Pancreas (tissue), 10 donors: ENCODE measurements at regions not wholly inside any gene's neighbourhood (a gene's known extent, or its start where the extent isn't known, plus 50 kb on each side); places are given as distances from the start of the nearest gene placed in this dataset.

ENCODE experiments used
- ATAC-seq, 4 donors: fragments of 200-7000 bp; cut with Tn5 transposase; one replicate each; pipeline versions ENCODE4 v1.8.0 to v1.9.1; 2020; ENCODE audit warnings: mild to moderate bottlenecking in 4 of 4, moderate library complexity in 4 of 4
- DNase-seq, 6 donors: peaks; one replicate each; pipeline ENCODE4 v3.0.0-alpha.2; 2020
- FAIRE-seq: peaks from 2 replicates; lab custom pipeline; 2012; peaks lifted over from hg19 to GRCh38; lab: Jason Lieb, UNC
- H3K27ac ChIP-seq, 4 donors: fragments of 200-600 bp; sonication (generic); 1 replicate in 3 of 4; 2 replicates in 1 of 4; pipeline versions ENCODE4 v1.5.0 to v1.8.0; 2020
- H3K27me3 ChIP-seq, 4 donors: fragments of 200-600 bp; one replicate each; pipeline ENCODE4 v1.8.0; 2021
- H3K36me3 ChIP-seq, 3 donors: fragments of 200-600 bp; sonication (generic) in 1 of 3; one replicate each; pipeline versions ENCODE4 v1.5.0 to v1.8.0; 2020 to 2021
- H3K4me1 ChIP-seq, 3 donors: fragments of 200-600 bp; one replicate each; pipeline ENCODE4 v1.8.0; 2021
- H3K4me3 ChIP-seq, 4 donors: fragments of 200-600 bp; sonication (generic) in 2 of 4; one replicate each; pipeline versions ENCODE4 v1.5.0 to v1.8.0; 2020 to 2021
- H3K9me3 ChIP-seq, 4 donors: fragments of 200-600 bp; one replicate each; pipeline ENCODE4 v1.8.0; 2021
- WGBS, 2 donors: extraction: QIAGEN DNeasy Blood & Tissue Kit; methylation state at CpG; one replicate each; pipeline ENCODE4 v1.1.7; 2013; 5-methylcytosine and 5-hydroxymethylcytosine counted together
- intact Hi-C, 3 donors: fragments of 100-400 bp; cut with DNase I; formaldehyde crosslinking; loops; one replicate each; pipeline versions ENCODE4 v1.11.1 to v1.14.2; 2022
- TF ChIP-seq, protein P1 (sequence below), 4 donors: fragments of 200-600 bp; sonication (generic) in 3 of 4; IDR thresholded peaks; one replicate each; pipeline versions ENCODE4 v1.5.0 to v1.8.0; 2021; ENCODE audit warnings: antibody characterized with exemption in 4 of 4
- donor health status: healthy with polysubstance abuse.
- donor health status: DM: no; HTN: no; CAD: no; lungs with moderate emphysema.
- donor health status: DM: no; HTN: no; CAD: no.
- donor health status: control.
- donor health status: control.
- donor health status: Bipolar disorder and iron deficiency.
- donor health status: DM: yes; HTN: yes; CAD: no.
- donor health status: DM: no; HTN: no; CAD: no.
- donor health status: DM: no; HTN: no; CAD: no.
- donor health status: DM: yes; HTN: yes; CAD: no.

DNA sequence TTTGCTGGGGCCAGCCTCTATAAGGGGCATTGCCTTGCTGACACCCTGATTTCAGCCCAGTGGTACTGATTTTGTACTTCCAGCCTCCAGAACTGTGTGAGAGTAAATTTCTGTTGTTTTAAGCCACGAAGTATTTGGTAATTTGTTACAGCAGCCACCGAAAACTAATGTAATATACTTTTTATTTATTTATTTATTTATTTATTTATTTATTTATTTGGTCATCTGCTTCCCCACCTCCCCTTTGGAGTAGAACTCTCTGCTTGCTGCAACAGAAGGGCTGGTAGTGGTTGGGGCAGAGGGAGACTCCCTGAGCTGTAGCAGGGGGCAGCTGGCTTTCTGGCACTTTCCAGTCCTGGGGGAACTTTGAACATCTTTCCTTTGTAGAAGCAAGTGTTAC is 128.4 kb upstream of the RAG2 start:
- Histone ChIP-seq H3K9me3 (no peaks in the 10 kb centered on the region), H3K27ac (no peak overlapping the region), H3K36me3 (no peaks in the 10 kb centered on the region), H3K27me3 (no peaks in the 10 kb centered on the region), H3K4me1 (no peaks in the 10 kb centered on the region), H3K4me3 (no peak overlapping the region)
- TF ChIP-seq, protein P1, sequence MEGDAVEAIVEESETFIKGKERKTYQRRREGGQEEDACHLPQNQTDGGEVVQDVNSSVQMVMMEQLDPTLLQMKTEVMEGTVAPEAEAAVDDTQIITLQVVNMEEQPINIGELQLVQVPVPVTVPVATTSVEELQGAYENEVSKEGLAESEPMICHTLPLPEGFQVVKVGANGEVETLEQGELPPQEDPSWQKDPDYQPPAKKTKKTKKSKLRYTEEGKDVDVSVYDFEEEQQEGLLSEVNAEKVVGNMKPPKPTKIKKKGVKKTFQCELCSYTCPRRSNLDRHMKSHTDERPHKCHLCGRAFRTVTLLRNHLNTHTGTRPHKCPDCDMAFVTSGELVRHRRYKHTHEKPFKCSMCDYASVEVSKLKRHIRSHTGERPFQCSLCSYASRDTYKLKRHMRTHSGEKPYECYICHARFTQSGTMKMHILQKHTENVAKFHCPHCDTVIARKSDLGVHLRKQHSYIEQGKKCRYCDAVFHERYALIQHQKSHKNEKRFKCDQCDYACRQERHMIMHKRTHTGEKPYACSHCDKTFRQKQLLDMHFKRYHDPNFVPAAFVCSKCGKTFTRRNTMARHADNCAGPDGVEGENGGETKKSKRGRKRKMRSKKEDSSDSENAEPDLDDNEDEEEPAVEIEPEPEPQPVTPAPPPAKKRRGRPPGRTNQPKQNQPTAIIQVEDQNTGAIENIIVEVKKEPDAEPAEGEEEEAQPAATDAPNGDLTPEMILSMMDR (IDR thresholded peaks at IDR 0.05) = no peak
- no peak for ATAC-seq
- no peak for FAIRE-seq
- DNase-seq = no peak
- 69 to 76% methylated on average over 2 of the region's 2 CpGs for WGBS, 2 donors
- intact Hi-C loops = no loop called here

DNA sequence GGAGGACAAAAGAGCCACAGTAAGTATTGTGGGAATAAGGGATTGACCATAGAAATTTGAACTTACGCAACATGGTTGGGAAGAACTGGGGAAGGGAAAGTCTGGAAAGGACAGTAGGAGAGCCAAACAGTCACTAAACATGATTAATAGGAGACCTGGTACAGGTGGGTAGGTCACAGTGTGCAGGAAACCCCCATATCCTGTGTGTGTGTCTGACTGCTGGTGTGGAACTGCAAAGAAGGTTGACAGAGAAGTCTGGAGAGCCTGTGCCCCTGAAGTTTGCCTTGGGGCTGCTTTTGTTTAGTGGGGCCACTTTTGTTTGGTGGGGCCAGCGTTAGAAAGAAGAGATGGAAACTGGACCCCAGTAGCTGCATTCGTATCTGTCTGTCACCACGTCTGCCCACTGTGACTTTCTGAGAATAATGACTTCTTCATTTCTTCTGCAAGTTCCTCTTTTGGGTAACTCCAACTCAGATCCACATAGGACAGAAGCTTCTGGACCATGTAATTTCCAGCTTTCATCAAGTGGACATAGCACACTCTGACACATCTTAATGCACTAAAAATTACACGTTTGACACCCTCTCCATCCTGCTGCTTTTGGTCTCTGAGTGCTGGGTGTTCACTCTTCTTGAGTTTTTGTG is 126.8 kb upstream of the RAG2 start:
- TF ChIP-seq, protein P1 (IDR thresholded peaks at IDR 0.05) = no peak
- no peaks in the 10 kb centered on the region for H3K27me3 ChIP-seq
- intact Hi-C loops = no loop called here
- H3K27ac ChIP-seq = no peak overlapping the region
- FAIRE-seq (no peak), DNase-seq (no peak), ATAC-seq (peak in 2 of 4 donors; percentile 43 to 44)
- H3K4me1 ChIP-seq = no peaks in the 10 kb centered on the region
- WGBS, 2 donors = 57 to 68% methylated on average over 5 of the region's 5 CpGs
- no peaks in the 10 kb centered on the region for H3K36me3 ChIP-seq
- H3K4me3 ChIP-seq = no peak overlapping the region
- no peaks in the 10 kb centered on the region for H3K9me3 ChIP-seq

DNA sequence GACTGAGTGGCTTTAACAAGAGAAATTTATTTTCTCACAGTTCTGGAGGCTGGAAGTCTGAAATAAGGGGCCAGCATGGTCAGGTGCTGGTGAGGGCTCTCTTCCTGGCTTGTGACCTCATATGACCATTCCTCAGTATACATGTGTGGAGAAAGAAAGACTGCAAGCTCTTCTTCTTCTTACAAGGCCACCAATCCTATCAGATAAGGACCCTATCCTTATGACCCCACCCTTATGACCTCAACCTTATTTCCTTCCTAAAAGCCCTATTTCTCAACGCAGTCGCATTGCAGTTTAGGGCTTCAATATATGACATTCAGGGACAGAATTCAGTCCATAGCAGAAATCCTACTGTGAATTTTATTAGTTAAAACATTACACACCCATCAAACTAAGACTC is 124.4 kb upstream of the RAG2 start:
- Histone ChIP-seq H3K27ac (no peak overlapping the region), H3K4me1 (no peaks in the 10 kb centered on the region), H3K4me3 (no peak overlapping the region), H3K36me3 (no peaks in the 10 kb centered on the region), H3K9me3 (no peaks in the 10 kb centered on the region), H3K27me3 (no peaks in the 10 kb centered on the region)
- DNase-seq (no peak), ATAC-seq (no peak), FAIRE-seq (no peak)
- 85 to 97% methylated on average over 2 of the region's 2 CpGs for WGBS, 2 donors
- intact Hi-C loops = no loop called here
- TF ChIP-seq, protein P1 (IDR thresholded peaks at IDR 0.05) = no peak

DNA sequence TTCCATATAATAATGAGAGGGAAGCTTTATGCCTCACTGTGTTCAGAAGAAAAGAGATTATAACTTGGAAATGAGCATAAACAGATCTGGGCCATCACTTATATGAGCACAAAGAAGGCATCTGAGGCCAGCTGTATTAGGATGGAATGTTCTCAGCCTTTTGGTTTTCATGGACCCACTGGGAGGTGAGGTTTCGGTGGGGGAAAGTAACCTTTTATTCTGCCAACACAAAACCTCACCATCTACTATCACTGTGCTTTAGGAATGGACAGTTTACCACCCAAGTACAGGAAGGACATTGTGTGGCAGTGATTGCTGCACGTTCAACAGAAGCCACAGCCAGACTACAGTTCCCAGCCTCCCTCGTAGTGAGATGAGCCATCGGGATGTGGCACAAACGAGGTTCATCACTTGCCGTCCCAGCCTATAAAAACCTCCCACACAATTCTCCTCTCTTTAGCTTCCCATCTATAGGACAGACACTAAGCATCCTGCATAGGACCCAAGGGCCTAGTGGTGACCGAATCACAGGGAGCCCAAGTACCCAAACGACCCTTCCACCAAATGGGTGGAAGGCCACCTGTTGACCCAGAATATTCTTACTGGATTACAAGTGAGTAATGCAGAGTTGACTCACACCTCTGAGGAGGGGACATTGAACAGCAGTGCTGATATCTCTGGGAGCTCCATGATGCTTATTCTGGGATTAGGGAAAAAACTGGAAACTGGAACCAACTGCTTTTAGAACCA is 121.5 kb upstream of the RAG2 start:
- TF ChIP-seq, protein P1 (IDR thresholded peaks at IDR 0.05) = no peak
- Histone ChIP-seq H3K4me3 (no peak overlapping the region), H3K36me3 (no peaks in the 10 kb centered on the region), H3K27me3 (no peaks in the 10 kb centered on the region), H3K9me3 (no peaks in the 10 kb centered on the region), H3K4me1 (no peaks in the 10 kb centered on the region), H3K27ac (no peak overlapping the region)
- no peak for ATAC-seq
- DNase-seq = no peak
- no peak for FAIRE-seq
- intact Hi-C loops = no loop called here
- WGBS, 2 donors = 69 to 77% methylated on average over 8 of the region's 8 CpGs

DNA sequence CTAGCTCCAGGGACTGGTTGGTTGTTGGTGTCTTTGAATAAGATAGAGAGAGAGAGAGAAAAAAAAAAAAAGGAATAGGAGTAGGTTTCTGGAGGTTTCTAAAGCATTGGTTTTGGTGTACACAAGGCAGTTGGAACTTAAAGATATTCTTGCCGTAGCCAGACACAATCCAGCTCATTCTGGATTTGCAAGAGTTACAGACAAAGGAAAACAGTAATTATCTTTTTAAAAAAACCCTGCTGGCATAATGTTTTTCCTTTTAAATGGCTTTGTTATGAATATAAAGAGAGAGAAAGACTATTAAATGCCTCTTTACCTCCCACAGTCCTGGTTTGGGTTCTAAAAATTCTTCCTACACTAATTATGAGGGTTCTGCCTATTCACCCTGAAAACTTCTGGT is 120.4 kb upstream of the RAG2 start:
- TF ChIP-seq, protein P1 (IDR thresholded peaks at IDR 0.05) = no peak
- no peaks in the 10 kb centered on the region for H3K27me3 ChIP-seq
- no peak overlapping the region for H3K27ac ChIP-seq
- no peak for ATAC-seq
- H3K4me3 ChIP-seq = no peak overlapping the region
- intact Hi-C loops = no loop called here
- H3K9me3 ChIP-seq = no peaks in the 10 kb centered on the region
- WGBS, 2 donors = 36 to 47% methylated on average over 1 of the region's 1 CpG
- no peak for DNase-seq
- H3K36me3 ChIP-seq = no peaks in the 10 kb centered on the region
- H3K4me1 ChIP-seq = no peaks in the 10 kb centered on the region
- no peak for FAIRE-seq
